ENCODE measurements at regions not wholly inside any gene's neighbourhood (a gene's known extent, or its start where the extent isn't known, plus 50 kb on each side); places are given as distances from the start of the nearest gene placed in this dataset.

DNA sequence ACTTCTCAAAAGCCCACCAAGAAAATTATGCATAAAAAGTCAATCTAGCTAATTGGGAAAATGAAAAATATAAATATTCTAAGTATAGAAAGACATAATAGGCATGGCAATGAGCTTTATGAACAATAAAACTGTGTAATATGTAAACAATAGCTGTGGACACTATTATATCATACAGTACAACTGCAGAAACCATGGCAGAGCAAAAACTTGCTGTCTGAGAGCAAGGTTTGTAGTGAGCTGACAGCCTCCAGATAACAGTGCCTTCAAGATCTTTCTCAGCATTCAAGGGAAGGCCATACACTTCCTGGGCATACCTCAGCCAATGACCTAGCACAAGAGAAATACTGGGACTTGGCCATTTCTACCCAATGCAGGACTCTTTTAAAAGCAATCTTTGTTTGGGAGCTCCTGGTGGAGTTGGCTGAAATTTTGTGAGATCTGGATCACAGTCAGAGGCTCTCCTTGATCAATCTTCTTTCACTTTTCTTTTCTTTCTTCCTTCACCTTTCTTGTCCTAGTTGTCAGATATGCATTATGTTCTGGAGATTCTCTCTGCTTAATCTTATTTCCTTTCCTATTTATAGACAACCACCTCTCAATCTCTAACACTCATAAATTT, 427.2 kb upstream of the UBE2E3 start:
- TF ChIP-seq POLR2A (IDR thresholded peaks at IDR 0.05): no peak
- TF ChIP-seq, protein P1, sequence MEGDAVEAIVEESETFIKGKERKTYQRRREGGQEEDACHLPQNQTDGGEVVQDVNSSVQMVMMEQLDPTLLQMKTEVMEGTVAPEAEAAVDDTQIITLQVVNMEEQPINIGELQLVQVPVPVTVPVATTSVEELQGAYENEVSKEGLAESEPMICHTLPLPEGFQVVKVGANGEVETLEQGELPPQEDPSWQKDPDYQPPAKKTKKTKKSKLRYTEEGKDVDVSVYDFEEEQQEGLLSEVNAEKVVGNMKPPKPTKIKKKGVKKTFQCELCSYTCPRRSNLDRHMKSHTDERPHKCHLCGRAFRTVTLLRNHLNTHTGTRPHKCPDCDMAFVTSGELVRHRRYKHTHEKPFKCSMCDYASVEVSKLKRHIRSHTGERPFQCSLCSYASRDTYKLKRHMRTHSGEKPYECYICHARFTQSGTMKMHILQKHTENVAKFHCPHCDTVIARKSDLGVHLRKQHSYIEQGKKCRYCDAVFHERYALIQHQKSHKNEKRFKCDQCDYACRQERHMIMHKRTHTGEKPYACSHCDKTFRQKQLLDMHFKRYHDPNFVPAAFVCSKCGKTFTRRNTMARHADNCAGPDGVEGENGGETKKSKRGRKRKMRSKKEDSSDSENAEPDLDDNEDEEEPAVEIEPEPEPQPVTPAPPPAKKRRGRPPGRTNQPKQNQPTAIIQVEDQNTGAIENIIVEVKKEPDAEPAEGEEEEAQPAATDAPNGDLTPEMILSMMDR (IDR thresholded peaks at IDR 0.05 in 8 of 11, conservative IDR thresholded peaks at IDR 0.05 in 3 of 11): no peak
- no peak for TF ChIP-seq POLR2AphosphoS5 (IDR thresholded peaks at IDR 0.05)

Data from spleen (tissue), 7 donors.